GM21619 (cell line): ENCODE measurements at regions not wholly inside any gene's neighbourhood (a gene's known extent, or its start where the extent isn't known, plus 50 kb on each side); places are given as distances from the start of the nearest gene placed in this dataset.
A peak's percentile ranks its signal among the peaks of the same experiment; 100 is the strongest.
"Not testable (repeated sequence)": the region's sequence is repeated elsewhere in the genome, so short reads cannot be mapped to it uniquely, and the experiment has no call there.

Source experiments
- ATAC-seq: cut with Tn5 transposase; IDR thresholded peaks from one replicate; pipeline ENCODE4 v1.9.1; 2021; ENCODE audit not compliant: unreplicated experiment

GRCh38 chr15:30755036-30755687 lies 129.2 kb downstream of the ARHGAP11B start:
- ATAC-seq = not testable (repeated sequence)

GRCh38 chr15:30760633-30761032 lies 134.7 kb downstream of the ARHGAP11B start:
- not testable (repeated sequence) for ATAC-seq

- not testable (repeated sequence) for ATAC-seq
These were observed 135.4 kb downstream of the ARHGAP11B start for GRCh38 chr15:30761365-30761764.

DNA sequence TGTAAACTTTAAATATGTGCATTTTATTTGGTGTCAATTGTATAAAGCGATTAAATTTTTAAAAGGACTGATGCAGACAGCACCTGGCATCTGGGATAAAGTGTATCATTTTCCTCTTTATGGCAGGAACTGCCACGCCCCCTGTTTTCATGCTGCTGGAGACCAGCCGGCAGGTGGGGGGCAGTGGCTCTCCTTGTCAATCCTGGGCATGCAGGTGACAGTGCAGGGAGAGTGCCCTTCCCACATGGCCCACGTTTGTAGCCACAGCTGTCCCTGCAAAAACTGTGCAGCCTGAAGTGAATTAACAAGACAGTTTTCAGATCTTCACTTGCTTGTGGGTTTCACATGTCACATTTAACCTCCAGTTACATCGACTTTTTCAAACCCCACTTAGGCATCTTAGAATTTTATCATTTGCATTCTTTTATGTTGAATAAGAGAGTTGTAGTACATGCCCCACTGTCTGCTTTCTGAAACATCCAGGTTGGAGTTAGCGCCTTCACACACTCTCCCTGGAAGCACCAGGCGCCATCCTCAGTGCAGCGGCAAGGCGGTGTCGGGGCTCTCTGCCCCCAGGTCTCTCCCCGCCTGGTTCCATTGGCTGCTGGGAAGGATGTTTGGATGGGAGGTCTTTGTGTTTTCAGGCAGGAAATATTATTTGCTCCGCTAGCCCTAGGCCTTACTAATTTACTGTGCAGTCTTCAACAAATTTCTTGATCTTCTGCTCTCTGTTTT lies 134.2 kb upstream of the FAN1 start:
- ATAC-seq = not testable (repeated sequence)

GRCh38 chr15:30770759-30771158 lies 133.0 kb upstream of the FAN1 start:
- ATAC-seq = no peak

GRCh38 chr15:30783019-30783418 lies 120.7 kb upstream of the FAN1 start:
- no peak for ATAC-seq

DNA sequence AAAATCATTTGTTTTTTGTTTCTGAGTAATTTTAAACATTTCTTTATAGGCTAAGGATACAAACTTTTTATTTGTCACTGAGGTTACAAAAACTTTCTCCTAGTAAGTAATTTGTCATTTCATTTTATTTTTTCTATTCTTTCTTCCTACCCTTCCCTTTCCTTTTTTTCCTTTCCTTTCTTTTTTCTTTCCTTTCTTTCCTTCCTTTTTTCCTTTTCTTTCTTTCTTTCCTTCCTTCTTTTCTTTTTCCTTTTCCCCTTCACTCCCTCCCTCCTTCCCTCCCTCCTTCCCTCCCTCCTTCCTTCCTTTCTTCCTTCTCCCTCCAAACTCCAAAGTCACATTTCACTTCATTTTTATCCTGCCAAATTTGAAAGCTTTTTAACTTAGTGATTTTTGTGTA lies 115.1 kb upstream of the FAN1 start:
- ATAC-seq = no peak

DNA sequence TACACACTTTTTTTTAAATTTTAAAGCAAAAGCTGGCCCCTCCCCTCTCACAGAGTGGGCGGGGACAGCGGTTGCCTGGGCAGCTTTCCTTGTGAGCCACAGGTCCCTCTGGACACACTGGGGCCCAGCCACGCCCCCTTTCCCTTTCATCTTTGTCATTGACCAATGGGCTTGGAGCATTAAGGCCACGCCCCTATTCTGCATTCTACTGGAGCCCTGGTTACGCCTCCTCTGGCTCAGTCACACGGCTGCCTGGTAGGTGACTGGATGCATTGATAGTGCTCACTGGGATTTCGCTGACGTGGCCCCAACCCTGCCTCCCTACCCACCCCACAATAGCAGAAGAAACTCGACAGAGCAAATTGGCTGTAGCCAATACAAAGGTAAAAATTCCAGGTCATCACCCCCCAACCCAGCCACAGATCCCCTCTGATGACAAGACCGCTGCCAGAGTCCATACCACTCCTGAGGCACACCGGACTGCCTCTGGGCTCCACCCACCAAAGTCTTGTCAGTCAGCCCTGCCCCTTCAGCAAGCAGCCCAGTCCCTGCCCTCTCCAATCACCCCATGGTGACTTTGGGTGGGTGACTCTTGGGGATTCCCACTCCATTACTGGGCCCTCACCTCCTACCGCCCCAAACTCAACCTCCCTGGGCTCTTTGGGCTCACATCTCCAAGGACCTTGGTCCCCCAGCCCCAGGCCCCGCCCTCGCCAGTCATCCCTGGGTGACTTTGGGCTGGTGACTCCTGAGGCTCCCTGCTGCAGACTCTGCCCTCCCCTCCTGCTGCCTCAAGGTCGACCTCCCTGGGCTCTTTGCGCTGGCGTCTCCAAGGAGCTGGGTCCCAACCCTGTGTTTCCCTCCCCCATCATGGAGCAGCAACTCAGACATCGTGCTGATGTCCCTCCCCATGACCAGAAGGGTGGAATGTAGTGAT lies 112.2 kb upstream of the FAN1 start:
- no peak for ATAC-seq

- ATAC-seq = not testable (repeated sequence)
These were observed 110.9 kb upstream of the FAN1 start for GRCh38 chr15:30792843-30793242.

DNA sequence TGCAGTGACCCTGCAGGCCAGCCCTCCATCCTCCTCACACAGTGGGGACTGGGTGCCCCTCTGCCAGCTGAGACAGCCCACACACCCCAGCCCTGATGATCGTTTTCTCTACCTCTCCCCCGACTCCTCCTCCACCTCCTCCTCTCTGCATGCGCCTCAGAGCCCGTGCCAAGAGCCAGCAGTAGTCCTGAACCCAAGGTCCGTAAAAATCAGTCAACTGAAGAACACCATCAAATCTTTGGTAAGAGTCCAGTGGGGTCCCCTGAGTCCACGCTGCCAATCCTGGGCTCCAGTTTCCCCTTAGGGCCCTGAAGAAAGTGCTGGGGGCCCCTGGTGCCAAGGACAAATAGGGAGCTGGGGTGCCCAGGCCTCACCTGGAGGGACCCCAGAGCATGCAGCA lies 109.3 kb upstream of the FAN1 start:
- no peak for ATAC-seq

DNA sequence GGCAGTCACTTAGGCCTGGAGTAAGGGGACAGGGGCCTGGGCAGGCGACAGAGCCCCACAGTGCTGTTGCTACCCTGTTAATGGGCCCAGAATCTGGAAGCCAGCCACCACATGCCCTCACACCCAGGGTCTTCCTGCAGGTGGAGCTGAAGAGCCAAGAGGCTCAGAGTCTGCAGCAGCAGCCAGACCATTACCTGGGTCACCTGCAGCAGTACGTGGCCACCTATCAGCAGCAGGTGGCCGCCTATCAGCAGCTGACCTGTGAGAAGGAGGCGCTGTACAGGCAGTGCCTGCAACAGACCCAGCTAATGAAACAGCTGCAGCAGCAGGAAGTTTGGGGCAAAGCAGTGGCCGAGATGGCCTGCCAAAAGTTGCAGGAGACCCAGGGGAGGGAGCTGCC lies 104.2 kb upstream of the FAN1 start:
- not testable (repeated sequence) for ATAC-seq

DNA sequence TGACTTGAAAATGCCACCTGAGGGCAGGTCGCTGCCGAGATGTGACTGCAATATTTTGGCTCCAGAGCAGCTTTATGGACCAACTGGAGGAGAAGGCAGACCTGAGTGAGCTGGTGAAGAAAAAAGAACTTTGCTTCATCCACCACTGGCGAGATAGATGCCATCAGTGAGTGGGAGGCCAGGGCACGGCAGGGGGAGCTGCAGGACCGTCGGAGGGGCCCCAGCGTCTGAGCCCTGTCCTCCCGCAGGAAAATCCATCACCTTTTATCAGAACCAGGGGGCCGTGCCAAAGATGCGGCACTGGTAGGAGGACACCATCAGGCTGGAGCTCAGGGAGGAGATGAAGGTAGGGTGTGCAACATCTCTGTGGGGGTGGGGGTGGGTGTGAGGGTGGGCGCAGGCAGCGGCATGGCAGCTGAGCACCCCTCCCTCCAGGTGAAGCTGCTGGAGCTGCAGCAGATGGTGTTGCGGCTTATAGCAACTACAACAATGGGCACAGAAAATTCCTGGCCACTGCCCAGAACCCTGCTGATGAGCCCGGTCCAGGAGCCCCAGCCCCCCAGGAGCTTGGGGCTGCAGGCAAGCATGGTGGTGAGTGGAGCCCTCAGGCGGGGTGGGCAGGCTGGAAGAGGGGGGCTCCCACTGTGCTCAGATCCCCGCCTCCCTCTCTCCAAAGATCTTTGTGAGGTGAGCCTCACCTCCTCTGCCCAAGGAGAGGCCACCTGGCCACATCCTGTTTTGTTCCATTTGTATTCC lies 102.4 kb upstream of the FAN1 start:
- not testable (repeated sequence) for ATAC-seq

- not testable (repeated sequence) for ATAC-seq
These were observed 101.7 kb upstream of the FAN1 start for GRCh38 chr15:30802001-30802400.

- not testable (repeated sequence) for ATAC-seq
These were observed 100.0 kb upstream of the FAN1 start for GRCh38 chr15:30803703-30804102.

GRCh38 chr15:30816430-30816829 lies 87.3 kb upstream of the FAN1 start:
- no peak for ATAC-seq

- peak; percentile 74 for ATAC-seq
These were observed 80.5 kb upstream of the FAN1 start for GRCh38 chr15:30823068-30823813.

GRCh38 chr15:30824518-30825195 lies 79.1 kb upstream of the FAN1 start:
- ATAC-seq = no peak

- ATAC-seq = no peak
These were observed 76.0 kb upstream of the FAN1 start for GRCh38 chr15:30827625-30828303.

DNA sequence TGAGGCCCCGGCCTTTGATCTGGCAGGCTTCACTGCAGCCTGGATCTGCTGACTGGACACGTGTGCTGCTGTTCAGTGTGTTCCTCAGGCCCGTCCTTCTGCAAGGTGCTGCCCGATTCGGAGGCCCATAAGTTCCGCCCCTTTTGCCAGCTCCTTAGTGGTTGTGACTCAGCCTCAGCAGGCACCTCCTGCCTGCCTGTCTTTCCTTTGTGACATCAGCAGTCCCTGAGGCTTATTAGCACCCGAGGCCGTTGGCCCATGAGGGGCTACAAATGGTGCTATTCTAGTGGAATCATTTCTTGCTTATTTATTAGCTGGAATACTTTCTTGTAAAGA lies 75.4 kb upstream of the FAN1 start:
- not testable (repeated sequence) for ATAC-seq
